Spleen (tissue), 7 donors: ENCODE measurements at regions not wholly inside any gene's neighbourhood (a gene's known extent, or its start where the extent isn't known, plus 50 kb on each side); places are given as distances from the start of the nearest gene placed in this dataset.

Experiments
- CTCF ChIP-seq, 11 experiments: fragments of 200-600 bp in 7 of 11; fragments of 450-650 bp in 4 of 11; sonication (generic) in 4 of 11; IDR thresholded peaks in 8 of 11; conservative IDR thresholded peaks in 3 of 11; 1 replicate in 7 of 11; 2 replicates in 4 of 11; pipeline versions ENCODE4 v1.4.0 to v1.8.0; 2016 to 2021; ENCODE audit warnings: antibody characterized with exemption in 11 of 11, inconsistent platforms in 4 of 11, mild to moderate bottlenecking in 1 of 11
- POLR2A ChIP-seq, 3 donors: fragments of 450-650 bp; IDR thresholded peaks; one replicate each; pipeline ENCODE4 v1.5.1; 2017; ENCODE audit warnings: antibody characterized with exemption in 3 of 3, mild to moderate bottlenecking in 1 of 3
- POLR2AphosphoS5 ChIP-seq, 3 donors: sonication (generic); formaldehyde crosslinking; IDR thresholded peaks; one replicate each; pipeline ENCODE4 v1.5.1; 2017; ENCODE audit warnings: antibody characterized with exemption in 3 of 3
- donor health status: DM: no; HTN: no; CAD: no; lungs with moderate emphysema.
- donor health status: DM: no; HTN: no; CAD: no.
- donor health status: DM: no; HTN: no; CAD: no.

DNA sequence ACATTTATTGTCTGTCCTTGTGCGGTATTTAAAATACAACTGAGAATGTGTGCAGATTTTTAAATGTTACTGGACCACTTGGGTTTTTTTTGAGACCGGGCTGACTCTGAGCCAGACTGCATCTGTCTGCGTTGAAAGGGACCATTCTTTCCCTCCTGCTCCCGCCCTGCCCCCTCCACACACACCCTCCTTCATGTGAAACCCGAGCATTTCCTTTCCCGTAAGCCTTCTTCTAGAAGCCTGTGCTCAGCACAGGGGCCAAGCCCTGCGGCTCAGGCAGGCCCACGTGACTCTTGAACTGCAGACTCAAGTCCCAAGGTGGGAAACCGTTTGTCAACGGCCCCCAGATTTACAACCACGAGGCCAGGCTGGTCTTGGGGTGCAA lies 82.7 kb upstream of the FOXC1 start:
- no peak for TF ChIP-seq POLR2A (IDR thresholded peaks at IDR 0.05)
- no peak for TF ChIP-seq CTCF (IDR thresholded peaks at IDR 0.05 in 8 of 11, conservative IDR thresholded peaks at IDR 0.05 in 3 of 11)
- TF ChIP-seq POLR2AphosphoS5 (IDR thresholded peaks at IDR 0.05) = peak in 1 of 3 donors; percentile 37
